DND-41 (cell line): ENCODE measurements at regions not wholly inside any gene's neighbourhood (a gene's known extent, or its start where the extent isn't known, plus 50 kb on each side); places are given as distances from the start of the nearest gene placed in this dataset.

Experiments
- EZH2 ChIP-seq: IDR thresholded peaks from 3 replicates; pipeline ENCODE4 v1.6.1; 2012; ENCODE audit warnings: borderline replicate concordance, low read depth, mild to moderate bottlenecking, moderate library complexity, low read length, inconsistent platforms; ENCODE audit not compliant: severe bottlenecking
- TF ChIP-seq, protein P1 (sequence below): IDR thresholded peaks from 2 replicates; pipeline ENCODE4 v1.5.1; 2012; ENCODE audit warnings: borderline replicate concordance, low read length, moderate library complexity, mild to moderate bottlenecking; ENCODE audit not compliant: poor library complexity, severe bottlenecking; ENCODE audit errors: extremely low read depth

- no peak for TF ChIP-seq EZH2
- TF ChIP-seq, protein P1, sequence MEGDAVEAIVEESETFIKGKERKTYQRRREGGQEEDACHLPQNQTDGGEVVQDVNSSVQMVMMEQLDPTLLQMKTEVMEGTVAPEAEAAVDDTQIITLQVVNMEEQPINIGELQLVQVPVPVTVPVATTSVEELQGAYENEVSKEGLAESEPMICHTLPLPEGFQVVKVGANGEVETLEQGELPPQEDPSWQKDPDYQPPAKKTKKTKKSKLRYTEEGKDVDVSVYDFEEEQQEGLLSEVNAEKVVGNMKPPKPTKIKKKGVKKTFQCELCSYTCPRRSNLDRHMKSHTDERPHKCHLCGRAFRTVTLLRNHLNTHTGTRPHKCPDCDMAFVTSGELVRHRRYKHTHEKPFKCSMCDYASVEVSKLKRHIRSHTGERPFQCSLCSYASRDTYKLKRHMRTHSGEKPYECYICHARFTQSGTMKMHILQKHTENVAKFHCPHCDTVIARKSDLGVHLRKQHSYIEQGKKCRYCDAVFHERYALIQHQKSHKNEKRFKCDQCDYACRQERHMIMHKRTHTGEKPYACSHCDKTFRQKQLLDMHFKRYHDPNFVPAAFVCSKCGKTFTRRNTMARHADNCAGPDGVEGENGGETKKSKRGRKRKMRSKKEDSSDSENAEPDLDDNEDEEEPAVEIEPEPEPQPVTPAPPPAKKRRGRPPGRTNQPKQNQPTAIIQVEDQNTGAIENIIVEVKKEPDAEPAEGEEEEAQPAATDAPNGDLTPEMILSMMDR: no peak
Observed at GRCh38 chr7:112938863-112939573, 147.6 kb downstream of the GPR85 start.
